ENCODE measurements at regions not wholly inside any gene's neighbourhood (a gene's known extent, or its start where the extent isn't known, plus 50 kb on each side); places are given as distances from the start of the nearest gene placed in this dataset.
"Not testable (repeated sequence)": the region's sequence is repeated elsewhere in the genome, so short reads cannot be mapped to it uniquely, and the experiment has no call there.

DNA sequence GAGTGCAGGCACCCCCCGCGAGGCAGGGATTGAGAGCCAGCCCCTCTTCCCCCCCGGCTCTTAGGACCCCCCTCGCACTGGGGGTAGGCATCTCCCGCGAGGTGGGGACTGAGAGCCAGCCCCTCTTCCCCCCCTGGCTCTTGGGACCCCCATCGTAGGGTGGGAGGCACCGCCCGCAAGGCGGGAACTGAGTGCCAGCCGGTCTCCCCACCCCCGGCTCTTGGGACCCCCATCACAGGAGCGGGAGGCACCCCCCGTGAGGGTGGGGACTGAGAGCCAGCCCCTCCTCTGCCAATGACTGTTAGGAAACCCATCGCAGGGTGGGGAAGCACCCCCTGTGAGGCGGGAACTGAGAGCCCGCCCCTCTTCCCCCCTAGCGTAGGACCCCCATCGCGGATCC lies 363.4 kb upstream of the SPRY2 start:
- POLR2A ChIA-PET: no interaction called here
- intact Hi-C loops (cut with micrococcal nuclease): no loop called here

DNA sequence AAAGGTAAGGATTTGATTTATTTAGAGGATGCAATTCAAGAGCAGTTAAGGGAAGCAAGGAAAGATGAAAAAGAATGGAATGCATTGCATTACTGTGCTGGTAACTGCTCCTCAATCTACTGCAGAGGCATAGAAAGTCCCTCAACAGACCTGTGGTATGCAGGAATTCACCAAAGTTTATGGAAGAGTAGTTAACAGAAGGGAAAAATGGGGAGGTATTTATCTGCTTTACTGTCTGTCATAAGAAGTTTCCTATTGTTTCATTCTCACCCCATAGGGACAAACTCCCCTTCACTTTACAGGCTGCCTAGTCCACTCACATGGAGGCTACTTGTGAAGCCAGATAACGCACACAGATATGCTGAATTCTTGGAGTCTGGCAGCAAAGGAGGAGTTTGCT lies 354.9 kb upstream of the SPRY2 start:
- DNase-seq (ENCODE audit: low read depth, low spot score) (no peak), FAIRE-seq (no peak)
- Histone ChIP-seq H3K4me1 (ENCODE audit: control insufficient read depth, extremely low read depth, insufficient read depth, low read length) (no peaks in the 10 kb centered on the region), H4K20me1 (replicated peaks; ENCODE audit: control insufficient read depth, extremely low read depth, insufficient read depth, low read length) (no peaks in the 10 kb centered on the region), H3K27me3 (ENCODE audit: control insufficient read depth in 2 of 2, insufficient read depth in 2 of 2, low read length in 2 of 2) (no peaks in the 10 kb centered on the region), H3K9me1 (replicated peaks; ENCODE audit: control insufficient read depth, extremely low read depth, insufficient read depth, low read length) (no peaks in the 10 kb centered on the region), H3K36me3 (ENCODE audit: control insufficient read depth in 2 of 2, extremely low read depth in 1 of 2, insufficient read depth in 2 of 2, low read length in 2 of 2) (no peaks in the 10 kb centered on the region), H3K9me3 (replicated peaks; ENCODE audit: control insufficient read depth, insufficient read depth, low read length) (no peaks in the 10 kb centered on the region), H3K27ac (ENCODE audit: insufficient read depth, low read depth, low read length) (no peak overlapping the region), H3K4me2 (ENCODE audit: insufficient read depth, low read length) (no peak overlapping the region), H3K4me3 (replicated peaks in 1 of 3; ENCODE audit: insufficient read depth in 1 of 3, low read depth in 1 of 3, low read length in 3 of 3) (no peak overlapping the region), H2AFZ (ENCODE audit: low read depth, low read length) (no peak overlapping the region), H3K79me2 (ENCODE audit: control insufficient read depth, insufficient read depth, low read length) (no peaks in the 10 kb centered on the region), H3K9ac (replicated peaks; ENCODE audit: extremely low read depth, insufficient read depth, low read length) (no peak overlapping the region)
- no TSS peak for BruUV-seq (replicated peaks)
- intact Hi-C loops (cut with micrococcal nuclease) (no loop called here), dilution Hi-C loops (cut with MboI; ENCODE audit: extremely low pct_ligation_motif_present, low sequenced_read_pairs) (no loop called here)
- no peak for TF ChIP-seq POLR2AphosphoS5 (IDR thresholded peaks at IDR 0.05; ENCODE audit: insufficient read depth, low read depth, low read length)
- TF ChIP-seq GATA2 (IDR thresholded peaks at IDR 0.05; ENCODE audit: insufficient read depth, insufficient read length, low read depth, low read length): no peak
- no peak for TF ChIP-seq POLR2A (IDR thresholded peaks at IDR 0.05; ENCODE audit: low read depth, low read length)
- TF ChIP-seq EZH2 (IDR thresholded peaks at IDR 0.05; ENCODE audit: borderline replicate concordance, low read depth, low read length, severe bottlenecking): no peak
- ChIA-PET CTCF (no interaction called here), POLR2A (no interaction called here)

More for the DNA sequence above, 363.4 kb upstream of the SPRY2 start:
- no peaks in the 10 kb centered on the region for H3K9me1 ChIP-seq (replicated peaks; ENCODE audit: control insufficient read depth, extremely low read depth, insufficient read depth, low read length)
- H3K27ac ChIP-seq (ENCODE audit: insufficient read depth, low read depth, low read length): no peak overlapping the region
- H3K79me2 ChIP-seq (ENCODE audit: control insufficient read depth, insufficient read depth, low read length): no peaks in the 10 kb centered on the region
- CTCF ChIA-PET: no interaction called here
- DNase-seq (ENCODE audit: low read depth, low spot score): no peak
- no peak overlapping the region for H3K4me3 ChIP-seq (replicated peaks in 1 of 3; ENCODE audit: insufficient read depth in 1 of 3, low read depth in 1 of 3, low read length in 3 of 3)
- H3K9me3 ChIP-seq (replicated peaks; ENCODE audit: control insufficient read depth, insufficient read depth, low read length): no peaks in the 10 kb centered on the region
- H3K4me2 ChIP-seq (ENCODE audit: insufficient read depth, low read length): no peak overlapping the region
- H3K4me1 ChIP-seq (ENCODE audit: control insufficient read depth, extremely low read depth, insufficient read depth, low read length): no peaks in the 10 kb centered on the region
- H4K20me1 ChIP-seq (replicated peaks; ENCODE audit: control insufficient read depth, extremely low read depth, insufficient read depth, low read length): no peaks in the 10 kb centered on the region
- no peak overlapping the region for H2AFZ ChIP-seq (ENCODE audit: low read depth, low read length)
- H3K36me3 ChIP-seq (ENCODE audit: control insufficient read depth in 2 of 2, extremely low read depth in 1 of 2, insufficient read depth in 2 of 2, low read length in 2 of 2): no peaks in the 10 kb centered on the region
- dilution Hi-C loops (cut with MboI; ENCODE audit: extremely low pct_ligation_motif_present, low sequenced_read_pairs): no loop called here
- no peak overlapping the region for H3K9ac ChIP-seq (replicated peaks; ENCODE audit: extremely low read depth, insufficient read depth, low read length)
- TF ChIP-seq FOS (IDR thresholded peaks at IDR 0.05; ENCODE audit: borderline replicate concordance, insufficient read depth, low read length) (no peak), POLR2A (IDR thresholded peaks at IDR 0.05; ENCODE audit: low read depth, low read length) (no peak), EZH2 (IDR thresholded peaks at IDR 0.05; ENCODE audit: borderline replicate concordance, low read depth, low read length, severe bottlenecking) (no peak), POLR2AphosphoS5 (IDR thresholded peaks at IDR 0.05; ENCODE audit: insufficient read depth, low read depth, low read length) (no peak), GATA2 (IDR thresholded peaks at IDR 0.05; ENCODE audit: insufficient read depth, insufficient read length, low read depth, low read length) (no peak), JUN (IDR thresholded peaks at IDR 0.05; ENCODE audit: borderline replicate concordance, insufficient read depth, insufficient read length, low read depth) (no peak)
- TF ChIP-seq, protein P1, sequence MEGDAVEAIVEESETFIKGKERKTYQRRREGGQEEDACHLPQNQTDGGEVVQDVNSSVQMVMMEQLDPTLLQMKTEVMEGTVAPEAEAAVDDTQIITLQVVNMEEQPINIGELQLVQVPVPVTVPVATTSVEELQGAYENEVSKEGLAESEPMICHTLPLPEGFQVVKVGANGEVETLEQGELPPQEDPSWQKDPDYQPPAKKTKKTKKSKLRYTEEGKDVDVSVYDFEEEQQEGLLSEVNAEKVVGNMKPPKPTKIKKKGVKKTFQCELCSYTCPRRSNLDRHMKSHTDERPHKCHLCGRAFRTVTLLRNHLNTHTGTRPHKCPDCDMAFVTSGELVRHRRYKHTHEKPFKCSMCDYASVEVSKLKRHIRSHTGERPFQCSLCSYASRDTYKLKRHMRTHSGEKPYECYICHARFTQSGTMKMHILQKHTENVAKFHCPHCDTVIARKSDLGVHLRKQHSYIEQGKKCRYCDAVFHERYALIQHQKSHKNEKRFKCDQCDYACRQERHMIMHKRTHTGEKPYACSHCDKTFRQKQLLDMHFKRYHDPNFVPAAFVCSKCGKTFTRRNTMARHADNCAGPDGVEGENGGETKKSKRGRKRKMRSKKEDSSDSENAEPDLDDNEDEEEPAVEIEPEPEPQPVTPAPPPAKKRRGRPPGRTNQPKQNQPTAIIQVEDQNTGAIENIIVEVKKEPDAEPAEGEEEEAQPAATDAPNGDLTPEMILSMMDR (IDR thresholded peaks at IDR 0.05; ENCODE audit: extremely low read depth in 1 of 2, insufficient read depth in 1 of 2, low read depth in 1 of 2, low read length in 2 of 2): no peak
- BruUV-seq (replicated peaks): no TSS peak
- H3K27me3 ChIP-seq (ENCODE audit: control insufficient read depth in 2 of 2, insufficient read depth in 2 of 2, low read length in 2 of 2): no peaks in the 10 kb centered on the region
- no peak for FAIRE-seq

DNA sequence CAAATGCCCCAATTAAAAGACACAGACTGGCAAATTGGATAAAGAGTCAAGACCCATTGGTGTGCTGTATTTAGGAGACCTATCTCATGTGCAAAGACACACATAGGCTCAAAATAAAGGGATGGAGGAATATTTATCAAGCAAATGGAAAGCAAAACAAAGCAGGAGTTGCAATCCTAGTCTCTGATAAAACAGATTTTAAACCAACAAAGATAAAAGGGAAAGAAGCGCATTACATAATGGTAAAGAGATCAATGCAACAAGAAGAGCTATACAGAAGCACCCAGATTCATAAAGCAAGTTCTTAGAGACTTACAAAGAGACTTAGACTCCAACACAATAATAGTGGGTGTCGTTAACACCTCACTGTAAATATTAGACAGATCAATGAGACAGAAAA lies 350.9 kb upstream of the SPRY2 start:
- H2AFZ ChIP-seq (ENCODE audit: low read depth, low read length); H3K79me2 ChIP-seq (ENCODE audit: control insufficient read depth, insufficient read depth, low read length); BruUV-seq (replicated peaks); H4K20me1 ChIP-seq (replicated peaks; ENCODE audit: control insufficient read depth, extremely low read depth, insufficient read depth, low read length); POLR2A ChIA-PET; intact Hi-C loops (cut with micrococcal nuclease); FAIRE-seq; H3K4me2 ChIP-seq (ENCODE audit: insufficient read depth, low read length); DNase-seq (ENCODE audit: low read depth, low spot score); CTCF ChIA-PET; H3K27ac ChIP-seq (ENCODE audit: insufficient read depth, low read depth, low read length); H3K9me3 ChIP-seq (replicated peaks; ENCODE audit: control insufficient read depth, insufficient read depth, low read length); H3K4me1 ChIP-seq (ENCODE audit: control insufficient read depth, extremely low read depth, insufficient read depth, low read length); dilution Hi-C loops (cut with MboI; ENCODE audit: extremely low pct_ligation_motif_present, low sequenced_read_pairs); H3K27me3 ChIP-seq (ENCODE audit: control insufficient read depth in 2 of 2, insufficient read depth in 2 of 2, low read length in 2 of 2); H3K9me1 ChIP-seq (replicated peaks; ENCODE audit: control insufficient read depth, extremely low read depth, insufficient read depth, low read length); H3K9ac ChIP-seq (replicated peaks; ENCODE audit: extremely low read depth, insufficient read depth, low read length); H3K4me3 ChIP-seq (replicated peaks in 1 of 3; ENCODE audit: insufficient read depth in 1 of 3, low read depth in 1 of 3, low read length in 3 of 3); H3K36me3 ChIP-seq (ENCODE audit: control insufficient read depth in 2 of 2, extremely low read depth in 1 of 2, insufficient read depth in 2 of 2, low read length in 2 of 2): not testable (repeated sequence)

Measured in endothelial cell of umbilical vein (primary cell).